ENCODE measurements at regions not wholly inside any gene's neighbourhood (a gene's known extent, or its start where the extent isn't known, plus 50 kb on each side); places are given as distances from the start of the nearest gene placed in this dataset.

DNA sequence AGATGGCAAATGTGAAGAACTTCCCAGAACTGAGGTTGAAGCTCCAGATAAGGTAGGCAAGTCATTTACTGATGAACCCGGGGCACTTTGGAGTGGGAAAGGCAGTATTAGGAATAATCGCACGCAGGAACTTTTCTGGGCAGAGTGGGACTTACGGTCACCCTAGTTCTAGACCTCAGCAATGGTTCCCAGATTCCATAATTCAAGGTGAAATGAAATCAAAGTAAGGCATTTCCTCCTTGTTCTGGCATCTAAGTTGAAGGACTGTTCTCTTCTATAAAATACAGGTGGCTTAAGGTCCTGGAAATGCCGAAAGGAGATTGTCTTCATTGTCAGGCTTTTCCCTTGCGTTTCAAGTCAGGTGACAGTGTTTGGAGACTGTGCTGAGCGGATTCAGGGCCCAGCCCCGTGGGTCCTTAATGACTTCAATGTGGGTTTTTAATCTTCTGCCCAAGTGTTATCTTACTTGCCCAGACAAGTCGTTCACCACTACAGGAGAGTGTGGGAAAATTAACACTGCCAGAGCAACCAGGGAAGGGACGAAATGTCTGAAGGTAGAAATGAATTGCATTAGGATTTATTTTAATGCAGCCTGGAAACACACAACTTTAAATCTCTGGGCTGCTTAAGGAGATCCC lies 52.1 kb upstream of the STOX2 start:
- peaks cover 6 to 30% of the 10 kb centered on the region in 2 experiments; a peak in 4 of 5 replicates for H3K27me3 ChIP-seq (ENCODE audit: control insufficient read depth in 2 of 2, insufficient read depth in 2 of 2, low read length in 2 of 2)
- WGBS (ENCODE audit: insufficient coverage, low coverage, missing lambda C conversion rate): 3% methylated on average over 10 of the region's 10 CpGs

More for the DNA sequence above, 52.1 kb upstream of the STOX2 start:
- H3K36me3 ChIP-seq (ENCODE audit: control insufficient read depth, insufficient read depth, low read length): no peaks in the 10 kb centered on the region
- H3K4me2 ChIP-seq (ENCODE audit: insufficient read depth, low read length): no peak overlapping the region
- DNase-seq (ENCODE audit: extremely low read depth in 1 of 4, low spot score in 3 of 4): no peak
- H2AFZ ChIP-seq (ENCODE audit: low read depth, low read length): no peak overlapping the region
- intact Hi-C loops (cut with micrococcal nuclease): no loop called here
- ATAC-seq: no peak
- ChIA-PET CTCF (ENCODE audit: low intra/inter-chr PET ratio) (no interaction called here), POLR2A (no interaction called here)
- TF ChIP-seq, protein P1, sequence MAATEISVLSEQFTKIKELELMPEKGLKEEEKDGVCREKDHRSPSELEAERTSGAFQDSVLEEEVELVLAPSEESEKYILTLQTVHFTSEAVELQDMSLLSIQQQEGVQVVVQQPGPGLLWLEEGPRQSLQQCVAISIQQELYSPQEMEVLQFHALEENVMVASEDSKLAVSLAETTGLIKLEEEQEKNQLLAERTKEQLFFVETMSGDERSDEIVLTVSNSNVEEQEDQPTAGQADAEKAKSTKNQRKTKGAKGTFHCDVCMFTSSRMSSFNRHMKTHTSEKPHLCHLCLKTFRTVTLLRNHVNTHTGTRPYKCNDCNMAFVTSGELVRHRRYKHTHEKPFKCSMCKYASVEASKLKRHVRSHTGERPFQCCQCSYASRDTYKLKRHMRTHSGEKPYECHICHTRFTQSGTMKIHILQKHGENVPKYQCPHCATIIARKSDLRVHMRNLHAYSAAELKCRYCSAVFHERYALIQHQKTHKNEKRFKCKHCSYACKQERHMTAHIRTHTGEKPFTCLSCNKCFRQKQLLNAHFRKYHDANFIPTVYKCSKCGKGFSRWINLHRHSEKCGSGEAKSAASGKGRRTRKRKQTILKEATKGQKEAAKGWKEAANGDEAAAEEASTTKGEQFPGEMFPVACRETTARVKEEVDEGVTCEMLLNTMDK (IDR thresholded peaks at IDR 0.05; ENCODE audit: borderline replicate concordance, insufficient read depth, low read depth, low read length, poor library complexity, severe bottlenecking): no peak
- TF ChIP-seq, protein P2, sequence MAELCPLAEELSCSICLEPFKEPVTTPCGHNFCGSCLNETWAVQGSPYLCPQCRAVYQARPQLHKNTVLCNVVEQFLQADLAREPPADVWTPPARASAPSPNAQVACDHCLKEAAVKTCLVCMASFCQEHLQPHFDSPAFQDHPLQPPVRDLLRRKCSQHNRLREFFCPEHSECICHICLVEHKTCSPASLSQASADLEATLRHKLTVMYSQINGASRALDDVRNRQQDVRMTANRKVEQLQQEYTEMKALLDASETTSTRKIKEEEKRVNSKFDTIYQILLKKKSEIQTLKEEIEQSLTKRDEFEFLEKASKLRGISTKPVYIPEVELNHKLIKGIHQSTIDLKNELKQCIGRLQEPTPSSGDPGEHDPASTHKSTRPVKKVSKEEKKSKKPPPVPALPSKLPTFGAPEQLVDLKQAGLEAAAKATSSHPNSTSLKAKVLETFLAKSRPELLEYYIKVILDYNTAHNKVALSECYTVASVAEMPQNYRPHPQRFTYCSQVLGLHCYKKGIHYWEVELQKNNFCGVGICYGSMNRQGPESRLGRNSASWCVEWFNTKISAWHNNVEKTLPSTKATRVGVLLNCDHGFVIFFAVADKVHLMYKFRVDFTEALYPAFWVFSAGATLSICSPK (IDR thresholded peaks at IDR 0.05; ENCODE audit: borderline replicate concordance): no peak
- TF ChIP-seq LCOR (CRISPR knock-in tag; IDR thresholded peaks at IDR 0.05): no peak
- TF ChIP-seq, protein P3, sequence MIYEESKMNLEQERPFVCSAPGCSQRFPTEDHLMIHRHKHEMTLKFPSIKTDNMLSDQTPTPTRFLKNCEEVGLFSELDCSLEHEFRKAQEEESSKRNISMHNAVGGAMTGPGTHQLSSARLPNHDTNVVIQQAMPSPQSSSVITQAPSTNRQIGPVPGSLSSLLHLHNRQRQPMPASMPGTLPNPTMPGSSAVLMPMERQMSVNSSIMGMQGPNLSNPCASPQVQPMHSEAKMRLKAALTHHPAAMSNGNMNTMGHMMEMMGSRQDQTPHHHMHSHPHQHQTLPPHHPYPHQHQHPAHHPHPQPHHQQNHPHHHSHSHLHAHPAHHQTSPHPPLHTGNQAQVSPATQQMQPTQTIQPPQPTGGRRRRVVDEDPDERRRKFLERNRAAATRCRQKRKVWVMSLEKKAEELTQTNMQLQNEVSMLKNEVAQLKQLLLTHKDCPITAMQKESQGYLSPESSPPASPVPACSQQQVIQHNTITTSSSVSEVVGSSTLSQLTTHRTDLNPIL (CRISPR knock-in tag; IDR thresholded peaks at IDR 0.05): no peak
- no peak for TF ChIP-seq CBFB (CRISPR knock-in tag; IDR thresholded peaks at IDR 0.05)
- no peak for TF ChIP-seq ZNF124 (CRISPR knock-in tag; IDR thresholded peaks at IDR 0.05)
- TF ChIP-seq ADNP (tag; IDR thresholded peaks at IDR 0.05): no peak
- TF ChIP-seq, protein P4, sequence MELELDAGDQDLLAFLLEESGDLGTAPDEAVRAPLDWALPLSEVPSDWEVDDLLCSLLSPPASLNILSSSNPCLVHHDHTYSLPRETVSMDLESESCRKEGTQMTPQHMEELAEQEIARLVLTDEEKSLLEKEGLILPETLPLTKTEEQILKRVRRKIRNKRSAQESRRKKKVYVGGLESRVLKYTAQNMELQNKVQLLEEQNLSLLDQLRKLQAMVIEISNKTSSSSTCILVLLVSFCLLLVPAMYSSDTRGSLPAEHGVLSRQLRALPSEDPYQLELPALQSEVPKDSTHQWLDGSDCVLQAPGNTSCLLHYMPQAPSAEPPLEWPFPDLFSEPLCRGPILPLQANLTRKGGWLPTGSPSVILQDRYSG (tag; conservative IDR thresholded peaks at IDR 0.05; ENCODE audit: low read depth): no peak
- TF ChIP-seq NR4A1 (CRISPR knock-in tag; IDR thresholded peaks at IDR 0.05): no peak
- TF ChIP-seq NR4A1 (tag; IDR thresholded peaks at IDR 0.05): no peak
- no peak for TF ChIP-seq MAFK (IDR thresholded peaks at IDR 0.05; ENCODE audit: low read length)
- TF ChIP-seq ZBTB7A (IDR thresholded peaks at IDR 0.05; ENCODE audit: borderline replicate concordance, control insufficient read depth, low read depth, low read length): no peak
- no peak for TF ChIP-seq PHB (CRISPR knock-in tag; IDR thresholded peaks at IDR 0.05)
- TF ChIP-seq, protein P5, sequence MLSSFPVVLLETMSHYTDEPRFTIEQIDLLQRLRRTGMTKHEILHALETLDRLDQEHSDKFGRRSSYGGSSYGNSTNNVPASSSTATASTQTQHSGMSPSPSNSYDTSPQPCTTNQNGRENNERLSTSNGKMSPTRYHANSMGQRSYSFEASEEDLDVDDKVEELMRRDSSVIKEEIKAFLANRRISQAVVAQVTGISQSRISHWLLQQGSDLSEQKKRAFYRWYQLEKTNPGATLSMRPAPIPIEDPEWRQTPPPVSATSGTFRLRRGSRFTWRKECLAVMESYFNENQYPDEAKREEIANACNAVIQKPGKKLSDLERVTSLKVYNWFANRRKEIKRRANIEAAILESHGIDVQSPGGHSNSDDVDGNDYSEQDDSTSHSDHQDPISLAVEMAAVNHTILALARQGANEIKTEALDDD (IDR thresholded peaks at IDR 0.05): no peak
- no peak for TF ChIP-seq ZNF717 (CRISPR knock-in tag; IDR thresholded peaks at IDR 0.05)
- BruUV-seq (replicated peaks): no TSS peak
- no peak overlapping the region for H3K4me3 ChIP-seq
- H3K9me3 ChIP-seq (replicated peaks; ENCODE audit: control insufficient read depth, insufficient read depth, low read depth, low read length): no peaks in the 10 kb centered on the region
- no peaks in the 10 kb centered on the region for H3K79me2 ChIP-seq (ENCODE audit: control insufficient read depth, insufficient read depth, low read length)
- no peaks in the 10 kb centered on the region for H3K4me1 ChIP-seq (replicated peaks in 1 of 2; ENCODE audit: control insufficient read depth in 2 of 2, insufficient read depth in 2 of 2, low read length in 2 of 2)
- no peaks in the 10 kb centered on the region for H3K9me1 ChIP-seq (ENCODE audit: control insufficient read depth, insufficient read depth, low read length)
- no peak overlapping the region for H3K27ac ChIP-seq (ENCODE audit: extremely low read depth, low read depth, low read length)
- no peak overlapping the region for H3K9ac ChIP-seq (ENCODE audit: insufficient read depth in 1 of 2, low read depth in 2 of 2, low read length in 2 of 2)
- no peaks in the 10 kb centered on the region for H4K20me1 ChIP-seq (replicated peaks; ENCODE audit: control insufficient read depth, insufficient read depth, low read length)
- in situ Hi-C loops (cut with MboI): no loop called here
- no peak for FAIRE-seq
